ENCODE measurements at regions not wholly inside any gene's neighbourhood (a gene's known extent, or its start where the extent isn't known, plus 50 kb on each side); places are given as distances from the start of the nearest gene placed in this dataset.

DNA sequence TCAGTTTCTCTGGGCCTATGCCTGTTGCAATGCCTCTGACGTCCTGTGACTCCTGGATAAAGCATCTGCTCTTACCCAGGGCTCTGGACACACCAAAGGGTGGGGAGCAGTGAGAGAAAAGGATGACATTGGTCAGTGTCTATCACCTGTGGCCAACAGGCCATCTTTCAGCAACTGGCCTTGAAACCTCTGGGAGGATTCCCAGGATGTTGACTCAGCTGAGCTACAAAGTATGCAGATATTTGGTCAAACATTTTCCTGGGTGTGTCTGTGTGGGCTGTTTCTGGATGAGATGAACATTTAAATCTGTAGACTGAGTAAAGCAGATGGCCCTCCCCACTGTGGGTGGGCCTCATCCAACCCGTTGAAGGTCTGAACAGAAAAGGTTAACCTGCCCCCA is 149.9 kb downstream of the SPATA19 start:
- no peak for DNase-seq (ENCODE audit: low spot score)

DNA sequence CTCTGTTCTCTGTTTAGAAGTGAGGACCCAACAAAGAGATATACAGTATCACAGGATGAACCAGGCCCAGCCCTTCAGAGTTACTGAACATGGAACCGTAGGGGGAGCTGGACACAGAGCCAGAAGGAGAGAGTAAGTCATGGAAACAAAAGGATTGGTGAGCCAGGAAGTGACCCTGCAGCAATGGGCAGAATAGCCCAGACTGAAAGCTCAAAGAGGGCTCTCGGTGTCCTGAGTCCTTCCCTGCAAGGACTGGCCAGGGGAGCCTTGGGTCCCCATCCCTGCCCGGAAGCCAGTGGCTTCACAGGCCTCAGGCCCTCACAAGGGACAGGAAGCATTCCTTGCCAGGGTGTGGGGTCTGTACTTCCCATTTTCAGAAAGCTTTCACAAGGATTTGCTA is 150.6 kb downstream of the SPATA19 start:
- no peak for DNase-seq (ENCODE audit: low spot score)

DNA sequence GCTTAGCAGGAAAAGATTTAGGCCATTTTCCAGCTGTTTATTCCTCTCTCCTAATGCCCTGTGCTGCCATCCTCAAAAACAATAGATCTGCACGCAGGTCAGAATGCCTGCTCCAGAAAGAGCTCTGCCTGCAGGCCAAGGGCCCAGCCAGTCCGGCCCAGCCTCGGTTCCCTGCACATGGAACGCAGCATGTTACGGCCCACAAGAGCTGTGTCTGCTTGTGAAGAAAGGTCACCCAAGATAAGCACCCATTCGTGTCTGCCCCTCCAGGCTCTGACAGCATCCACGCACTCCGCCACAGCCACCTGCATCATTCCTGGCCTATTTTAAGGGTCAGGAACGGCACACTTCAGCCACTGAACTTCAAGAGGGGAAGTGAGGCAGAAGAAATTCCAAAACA is 152.2 kb downstream of the SPATA19 start:
- no peak for DNase-seq (ENCODE audit: low spot score)

DNA sequence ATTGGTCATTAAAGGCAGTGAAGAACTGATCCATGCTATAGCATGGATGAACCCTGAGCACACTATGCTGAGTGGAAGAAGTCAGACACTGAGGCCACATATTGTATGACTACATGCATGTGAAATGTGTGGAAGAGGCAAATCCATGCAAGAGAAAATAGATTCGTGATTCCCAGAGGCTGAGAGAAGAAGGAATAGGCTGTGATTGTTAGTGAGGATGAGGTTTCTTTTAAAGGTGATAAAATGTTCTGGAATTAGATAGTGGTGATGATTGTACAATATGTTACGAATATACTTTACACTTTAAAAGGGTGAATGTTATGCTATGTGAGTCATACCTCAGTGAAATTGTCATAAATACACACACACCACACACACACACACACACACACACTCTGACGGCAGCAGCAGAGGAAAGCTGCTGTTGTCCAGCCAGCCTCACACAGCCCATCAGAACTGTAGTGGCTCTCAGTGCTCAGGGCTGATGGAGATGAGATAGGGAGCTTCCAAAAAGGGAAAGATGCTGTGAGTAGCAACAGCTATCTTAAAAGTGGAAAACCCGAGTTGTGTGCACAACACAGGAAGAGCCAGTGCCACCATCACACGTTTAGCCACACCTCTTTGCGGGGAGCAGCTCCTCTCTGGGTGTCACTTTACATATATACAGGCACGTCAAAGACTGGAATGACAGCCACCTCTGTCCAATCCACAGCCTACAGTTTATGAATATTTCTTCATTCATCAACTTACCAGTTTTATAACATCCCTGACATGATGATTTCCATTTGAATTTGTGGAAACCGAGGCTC is 153.0 kb downstream of the SPATA19 start:
- no peak for DNase-seq (ENCODE audit: low spot score)

DNA sequence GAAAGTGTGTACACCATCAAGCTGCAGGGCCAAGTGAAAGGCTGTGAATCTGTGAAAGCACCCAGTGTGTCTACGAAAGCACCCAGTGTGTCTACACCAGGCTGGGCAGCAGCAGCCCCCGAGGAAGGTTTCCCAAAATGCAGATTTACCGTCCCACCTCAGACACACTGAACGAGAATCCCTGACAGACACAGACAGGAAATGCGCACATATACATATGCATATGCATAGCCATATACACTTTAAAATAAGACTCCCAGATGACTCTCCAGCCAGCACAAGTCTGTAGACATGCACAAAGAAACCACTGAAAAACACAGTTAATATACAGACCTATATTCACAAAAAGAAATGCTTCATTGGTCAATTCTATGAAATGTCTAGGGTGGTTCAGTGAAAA is 155.5 kb upstream of the OPCML start:
- DNase-seq (ENCODE audit: low spot score): no peak

DNA sequence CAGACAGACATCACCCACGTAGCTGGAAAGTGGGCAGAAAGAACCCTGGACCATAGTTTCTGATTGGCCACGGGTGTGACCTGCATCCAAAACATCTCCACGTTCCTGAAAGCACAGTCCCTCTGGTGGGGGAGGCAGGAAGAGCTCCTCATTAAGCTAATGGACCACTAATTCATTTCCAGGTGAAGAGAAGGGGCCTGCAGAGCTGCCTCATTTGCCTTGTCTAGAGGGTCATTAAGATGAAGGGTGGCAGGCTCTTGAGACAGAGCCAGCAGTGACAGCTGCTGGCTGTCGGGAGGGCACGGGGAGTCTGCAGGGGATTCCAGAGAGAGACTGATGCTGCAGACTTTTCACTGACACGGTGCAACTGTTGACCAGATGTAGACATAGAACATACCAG is 149.6 kb upstream of the OPCML start:
- DNase-seq (ENCODE audit: low spot score): no peak

DNA sequence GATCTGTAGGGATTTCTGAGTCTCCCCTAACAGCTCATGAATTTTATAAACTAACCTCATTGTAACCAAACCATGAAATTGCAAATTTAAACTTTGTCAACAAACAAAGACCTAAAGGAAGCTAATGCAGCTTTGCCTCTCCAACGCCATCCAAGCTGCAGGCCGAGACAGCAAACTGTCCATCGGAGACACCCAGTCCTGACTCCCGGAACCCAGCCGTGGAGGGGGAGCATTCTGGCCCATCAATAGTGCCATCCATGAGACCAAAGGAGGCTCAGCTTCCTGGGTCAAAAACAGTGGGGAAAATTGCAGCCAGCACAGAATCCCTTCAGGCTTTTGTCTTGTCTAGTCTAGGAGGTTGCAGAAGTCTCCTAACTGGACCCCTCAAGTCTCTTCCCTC is 147.6 kb upstream of the OPCML start:
- DNase-seq (ENCODE audit: low spot score): no peak

DNA sequence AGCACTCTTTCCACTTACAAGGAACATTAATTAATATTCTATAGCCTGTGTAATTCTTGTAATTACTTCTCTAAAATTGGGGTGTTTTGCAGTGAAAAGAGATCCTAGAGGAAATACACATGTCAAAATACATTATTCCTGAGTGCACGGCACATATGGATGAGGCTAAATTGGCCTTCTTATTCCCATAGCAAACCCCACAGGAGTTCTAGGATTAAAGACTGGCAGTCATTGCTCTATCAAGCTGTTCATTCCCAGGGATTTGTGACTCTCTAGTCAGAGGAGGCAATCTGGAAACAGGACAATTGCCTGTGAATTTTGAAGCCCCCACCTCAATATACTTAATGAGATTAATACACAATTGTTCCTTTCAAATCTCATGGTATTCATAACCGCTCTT is 145.9 kb upstream of the OPCML start:
- no peak for DNase-seq (ENCODE audit: low spot score)

DNA sequence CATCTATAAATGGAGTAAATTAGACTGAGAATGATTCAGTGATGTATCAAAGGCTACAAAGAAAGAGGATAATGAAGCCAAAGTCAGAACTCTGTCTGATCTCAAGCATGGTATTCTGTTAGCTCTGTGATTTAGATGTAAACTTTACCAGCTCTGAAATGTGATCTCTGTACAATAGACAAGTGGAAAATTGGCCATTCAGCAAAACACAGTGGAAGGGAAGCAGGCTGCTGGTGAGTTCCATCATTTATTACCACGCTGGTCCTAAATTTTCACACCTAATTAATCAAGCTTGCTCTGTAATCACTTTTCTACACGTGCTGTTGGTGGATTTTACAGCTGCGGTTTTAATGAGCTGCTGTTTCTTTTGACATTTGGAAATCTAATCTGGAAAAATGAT is 145.1 kb upstream of the OPCML start:
- DNase-seq (ENCODE audit: low spot score): no peak

DNA sequence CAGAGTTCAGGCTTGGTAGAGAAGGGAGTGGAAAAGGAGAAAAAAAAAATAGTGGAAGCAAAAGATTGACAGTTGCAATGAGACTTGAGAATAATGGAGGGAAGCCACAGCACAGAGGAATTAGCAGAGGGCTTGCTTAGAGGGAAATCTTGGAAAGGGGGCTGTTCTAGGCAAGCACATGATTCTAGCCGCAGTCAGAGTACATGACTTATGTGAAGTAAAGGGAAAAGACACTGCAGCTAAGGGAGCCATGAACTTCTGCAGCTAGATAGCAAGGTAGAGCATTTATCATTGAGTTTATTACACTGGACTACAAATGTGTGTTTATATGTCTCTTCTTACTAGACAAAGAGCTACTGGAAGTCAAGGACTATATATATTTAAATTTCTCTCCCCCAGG is 144.0 kb upstream of the OPCML start:
- no peak for DNase-seq (ENCODE audit: low spot score)

DNA sequence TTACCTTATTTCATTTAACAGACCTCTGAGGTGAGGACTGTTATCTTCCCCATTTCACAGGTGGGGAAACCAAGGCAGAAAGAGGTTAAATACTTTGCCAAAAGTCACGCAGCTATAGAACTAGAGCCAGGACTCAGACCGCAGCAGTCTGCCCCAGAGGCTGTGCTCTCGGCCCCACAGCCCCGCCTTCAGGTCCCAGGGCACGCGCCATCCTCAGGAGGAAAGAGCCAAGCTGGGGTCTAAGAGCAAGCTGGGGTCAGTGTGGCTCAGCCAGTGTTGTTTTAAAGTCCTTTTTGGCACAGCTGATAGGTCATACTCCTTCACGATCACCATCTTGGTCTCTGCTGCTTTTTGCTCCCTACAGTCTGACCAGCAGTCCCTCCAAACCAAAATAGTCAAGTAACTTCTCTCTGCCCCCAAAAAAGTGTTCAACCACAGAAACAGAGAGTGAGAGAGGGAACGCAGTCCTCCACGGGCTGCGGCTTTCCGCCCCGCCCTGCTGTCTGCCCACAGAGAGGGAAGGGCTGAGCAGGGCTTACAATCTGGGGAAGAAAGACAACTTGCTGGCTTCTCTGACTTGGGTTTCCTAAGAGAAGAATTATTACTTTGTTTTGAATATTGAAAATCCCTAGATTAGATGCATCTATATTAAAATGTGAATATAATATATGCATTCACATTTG is 137.2 kb upstream of the OPCML start:
- DNase-seq (ENCODE audit: low spot score): no peak

DNA sequence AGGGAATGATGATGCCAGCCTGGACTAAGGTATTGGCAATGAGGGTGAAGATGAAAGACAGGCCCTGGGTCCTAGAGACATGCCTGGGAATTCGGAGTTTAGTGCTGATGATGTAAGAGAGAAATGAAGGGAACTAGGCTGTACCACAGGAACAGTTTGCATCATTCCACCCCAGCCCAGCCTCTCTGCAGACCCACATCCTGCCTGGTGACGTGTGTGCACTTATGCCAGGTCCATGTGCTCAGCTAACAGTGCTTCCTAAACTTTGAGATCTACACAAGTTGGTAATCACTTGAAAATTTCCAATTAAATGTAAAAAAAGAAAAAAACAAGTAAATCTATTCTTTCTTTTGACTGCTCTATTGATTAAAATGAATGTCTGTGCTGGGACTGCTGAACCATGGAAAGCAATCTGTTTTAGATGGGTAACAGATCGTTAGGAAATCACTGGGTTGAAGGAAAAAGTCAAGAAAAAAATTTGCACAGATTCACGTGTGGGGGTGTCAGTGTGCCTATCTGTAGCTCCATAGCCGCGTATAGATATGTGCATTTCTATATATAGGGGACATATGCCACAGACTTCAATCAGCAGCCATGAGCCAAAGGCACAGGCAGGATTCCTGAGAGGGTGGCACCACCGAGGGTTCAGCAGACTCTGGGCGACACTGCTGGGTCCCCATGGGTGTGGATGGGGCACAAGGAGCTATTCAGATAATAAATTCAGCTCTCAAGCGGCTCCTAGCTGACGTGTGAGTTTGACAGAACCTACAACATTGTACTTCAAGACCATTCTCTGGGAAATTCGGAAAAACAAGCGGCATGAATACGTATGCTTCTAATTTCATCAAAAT is 131.1 kb upstream of the OPCML start:
- DNase-seq (ENCODE audit: low spot score): no peak

DNA sequence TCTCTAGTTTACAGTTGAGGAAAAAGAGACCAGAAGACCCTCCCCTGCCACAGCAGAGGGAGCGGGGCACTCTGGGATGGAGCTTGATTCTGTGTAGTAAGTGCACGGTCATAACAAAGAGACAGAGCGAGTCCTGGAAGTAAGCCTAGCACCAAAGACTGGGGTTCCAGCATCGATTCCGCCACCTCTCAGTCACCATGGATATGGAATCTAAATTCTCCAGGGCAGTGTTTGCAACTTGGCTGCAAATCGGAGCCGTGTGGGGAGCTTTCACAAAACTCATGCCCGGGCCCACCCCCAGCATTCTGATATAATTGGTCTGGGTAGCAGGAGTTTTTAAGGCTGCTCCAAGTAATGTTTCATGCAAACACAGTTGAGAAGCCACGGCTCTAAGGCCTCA is 129.5 kb upstream of the OPCML start:
- DNase-seq (ENCODE audit: low spot score): no peak

DNA sequence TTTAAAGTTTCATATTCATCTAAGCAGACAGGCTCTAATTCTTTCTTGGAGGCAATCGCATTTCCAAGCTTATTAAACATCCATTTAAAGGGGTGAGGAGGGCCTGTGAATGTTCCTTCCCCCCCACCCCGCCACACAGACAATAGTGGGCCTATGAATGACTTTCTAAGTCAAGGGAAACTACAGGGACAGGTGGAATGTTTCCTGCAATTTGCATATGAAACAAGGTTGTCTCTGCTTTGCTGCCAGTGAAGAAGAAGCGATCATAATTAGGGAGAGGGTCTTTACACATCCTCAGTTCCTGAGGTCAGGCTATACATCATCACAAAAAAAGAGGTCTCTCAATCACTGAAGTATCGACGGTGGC is 127.9 kb upstream of the OPCML start:
- DNase-seq (ENCODE audit: low spot score): no peak

DNA sequence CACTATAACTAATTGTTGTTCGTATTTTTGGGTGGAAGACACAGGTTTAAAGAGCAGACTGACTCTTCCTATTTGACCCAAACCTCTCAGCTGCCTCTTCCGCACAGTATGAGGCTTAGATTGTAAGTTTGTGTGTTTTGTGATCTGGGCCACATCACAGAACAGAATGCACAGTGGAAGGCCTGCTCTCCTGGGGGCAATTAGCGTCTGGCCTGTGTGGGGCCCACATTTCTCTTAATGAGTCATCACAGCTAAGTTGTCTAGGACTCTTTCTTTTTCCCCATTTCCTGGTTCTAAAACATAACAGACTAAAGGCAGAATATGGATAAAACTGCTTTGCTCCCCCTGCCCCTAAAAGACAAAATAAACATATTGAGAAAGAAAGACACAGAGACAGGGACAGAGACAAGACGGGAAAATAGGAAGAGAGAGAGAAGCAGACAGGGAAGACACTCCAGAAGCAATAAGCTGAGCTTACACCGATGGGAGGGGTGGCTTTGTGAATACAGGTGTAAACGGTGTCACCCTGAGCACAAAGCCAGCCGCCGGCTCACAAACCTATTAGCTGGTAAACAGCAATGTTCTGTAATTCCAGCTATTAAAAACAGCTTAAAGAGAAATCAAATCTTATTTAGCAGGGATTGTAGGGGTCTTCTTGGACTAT is 127.4 kb upstream of the OPCML start:
- no peak for DNase-seq (ENCODE audit: low spot score)

DNA sequence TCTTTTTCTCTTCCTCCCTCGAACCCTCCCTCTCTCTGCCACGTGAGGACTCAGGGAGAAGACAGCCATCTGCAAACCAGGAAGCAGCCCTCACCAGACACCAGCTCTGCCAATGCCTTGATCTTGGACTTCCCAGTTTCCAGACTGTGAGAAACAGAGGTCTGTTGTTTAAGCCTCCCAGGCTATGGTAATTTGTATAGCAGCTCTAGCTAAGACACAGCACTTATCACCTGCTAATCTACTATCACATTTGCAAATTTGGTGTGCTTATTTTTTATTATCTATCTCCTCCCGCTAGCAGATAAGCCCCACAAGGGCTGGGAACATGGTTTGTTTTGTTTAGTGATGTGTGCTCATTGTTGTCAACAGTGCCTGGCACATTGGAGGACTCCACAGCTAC is 124.8 kb upstream of the OPCML start:
- no peak for DNase-seq (ENCODE audit: low spot score)

DNA sequence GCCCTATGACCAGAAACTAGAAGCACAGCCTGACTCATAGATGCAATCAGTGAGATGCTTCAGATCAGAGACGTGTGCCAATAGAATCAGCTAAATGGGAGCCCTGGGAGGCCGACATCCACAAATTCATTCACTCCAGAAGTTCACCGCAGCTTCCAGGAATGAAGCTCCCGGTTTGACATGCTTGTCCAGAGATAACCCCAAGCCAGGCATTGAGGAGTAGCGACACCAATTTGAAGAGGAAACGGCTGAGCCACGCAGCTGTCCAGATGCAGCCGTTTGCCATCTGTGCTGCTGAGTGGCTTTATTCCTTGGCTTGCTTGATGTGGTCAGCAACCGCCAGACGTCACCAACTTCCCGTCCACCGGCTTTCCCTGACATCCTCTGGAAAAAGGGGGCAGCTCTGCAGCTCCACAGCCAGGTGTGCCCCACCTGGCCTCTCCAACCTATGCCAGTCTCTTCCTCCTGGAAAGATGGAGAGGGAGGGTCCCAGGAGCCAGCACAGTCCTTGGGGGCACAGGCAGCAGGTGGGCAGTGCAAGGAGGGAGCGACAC is 123.9 kb upstream of the OPCML start:
- no peak for DNase-seq (ENCODE audit: low spot score)

DNA sequence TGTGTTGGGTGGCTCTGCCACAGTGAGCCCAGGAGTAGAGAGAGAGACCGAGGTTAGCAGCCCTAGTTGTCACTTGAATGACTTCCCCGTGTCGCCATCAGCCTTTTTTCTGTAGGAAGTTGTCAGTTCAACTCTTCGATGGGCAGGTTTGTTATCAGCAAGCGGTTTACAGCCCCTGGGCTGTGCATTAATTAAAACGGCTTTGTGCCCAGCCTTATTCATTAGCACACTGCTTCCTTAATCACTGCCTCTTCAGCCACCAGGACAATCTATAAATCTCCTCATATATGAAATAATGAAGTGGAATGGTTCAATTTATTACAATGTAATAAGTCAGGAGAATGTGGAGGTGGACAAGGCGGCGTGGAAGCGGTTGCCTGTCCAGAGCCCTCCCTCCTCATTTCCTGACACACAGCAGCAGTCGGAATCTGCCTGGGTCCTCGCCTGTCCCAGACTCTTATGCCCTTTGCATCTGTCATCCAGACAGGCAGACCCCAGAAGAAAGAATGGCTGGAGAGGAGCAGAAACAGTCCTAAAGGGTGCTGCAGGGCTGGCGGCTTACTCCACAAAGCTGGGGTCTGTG is 122.4 kb upstream of the OPCML start:
- no peak for DNase-seq (ENCODE audit: low spot score)

DNA sequence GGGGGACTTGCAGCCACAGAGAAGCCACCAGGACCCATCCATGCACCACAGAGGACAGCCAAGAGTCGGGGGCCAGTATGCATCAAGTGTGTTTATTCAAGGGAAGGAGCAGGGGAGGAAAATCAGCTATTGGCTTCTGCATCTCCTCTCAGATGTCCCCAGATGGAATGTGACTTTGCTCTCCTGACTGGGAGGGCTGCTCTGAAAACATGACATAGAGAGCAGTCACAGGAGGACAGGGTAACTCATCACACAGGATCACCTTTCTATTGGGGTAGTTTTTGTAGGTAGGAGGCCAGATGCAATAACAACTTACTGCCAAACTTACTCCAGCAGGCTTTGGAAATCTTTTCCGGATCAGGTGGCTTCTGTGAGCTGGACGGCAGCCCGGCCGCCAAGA is 121.0 kb upstream of the OPCML start:
- DNase-seq (ENCODE audit: low spot score): no peak

DNA sequence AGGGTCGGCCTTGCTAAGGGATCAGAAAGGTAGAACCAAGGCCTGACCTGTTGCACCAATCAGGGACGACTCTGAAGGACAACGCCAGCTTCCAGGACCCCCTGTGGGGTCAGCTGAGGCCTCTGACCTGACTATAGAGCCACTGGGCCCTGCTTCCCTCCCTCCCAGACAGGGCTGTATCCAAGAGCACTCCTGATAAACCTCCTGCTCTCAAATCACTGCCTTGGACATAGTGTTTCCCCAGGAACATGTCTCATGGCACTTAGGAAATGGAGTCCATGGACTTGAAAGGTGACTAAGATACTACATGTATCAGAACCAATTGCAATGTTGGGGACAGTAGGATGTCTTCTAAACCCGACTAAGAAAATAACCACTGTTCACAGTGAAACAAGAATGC is 117.8 kb upstream of the OPCML start:
- DNase-seq (ENCODE audit: low spot score): no peak

DNA sequence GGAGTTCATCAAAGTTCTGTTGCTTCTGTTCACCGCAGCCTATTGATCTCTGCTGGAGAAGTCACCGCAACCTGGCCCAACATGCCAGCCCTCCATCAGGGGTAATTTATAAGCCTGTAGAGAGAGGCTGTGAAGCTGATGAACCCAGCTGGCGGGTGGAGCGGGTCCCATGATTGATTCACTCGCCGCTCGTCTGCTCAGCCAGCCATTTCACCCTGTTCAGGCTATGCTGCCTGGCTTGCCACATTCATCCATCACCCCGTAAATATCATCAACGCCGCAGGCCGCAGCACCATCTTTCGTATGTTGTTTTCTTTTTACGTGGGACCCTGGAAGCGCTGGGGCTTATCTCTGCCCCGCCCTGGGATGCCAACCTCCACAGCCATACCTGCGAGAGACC is 116.7 kb upstream of the OPCML start:
- no peak for DNase-seq (ENCODE audit: low spot score)

DNA sequence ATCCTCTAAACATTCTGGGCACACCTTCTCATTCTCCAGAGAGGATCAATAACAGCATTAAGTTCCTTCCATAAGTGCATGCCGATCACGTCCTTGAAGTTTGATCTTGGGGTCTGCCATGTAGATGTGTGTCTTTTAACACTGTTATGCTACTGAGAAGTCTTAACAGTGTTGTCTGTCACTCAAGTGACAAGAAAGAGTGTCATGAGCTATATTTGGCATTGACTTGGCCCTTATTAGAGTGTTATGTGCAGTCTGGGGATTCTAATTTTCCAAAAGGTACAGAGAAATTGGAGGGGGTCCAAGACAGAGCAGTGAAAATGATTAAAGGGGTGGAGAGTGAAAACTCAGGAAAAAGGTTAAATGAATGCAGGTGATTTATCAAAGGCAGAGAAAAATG is 107.1 kb upstream of the OPCML start:
- no peak for DNase-seq (ENCODE audit: low spot score)

All from left forelimb (tissue), 1 donor.